Stimulated activated CD4-positive, alpha-beta T cell treated with anti-CD3 and anti-CD28 coated beads, Interleukin-15, amount 100 ng/mL, for 24 hours (primary cell): ENCODE measurements at regions not wholly inside any gene's neighbourhood (a gene's known extent, or its start where the extent isn't known, plus 50 kb on each side); places are given as distances from the start of the nearest gene placed in this dataset.
"Not testable (repeated sequence)": the region's sequence is repeated elsewhere in the genome, so short reads cannot be mapped to it uniquely, and the experiment has no call there.

Experiments
- DNase-seq: peaks from one replicate; pipeline ENCODE4 v3.0.0-alpha.2; 2020

- DNase-seq: not testable (repeated sequence)
These were observed 1548.5 kb upstream of the WWC1 start for GRCh38 chr5:166742951-166743350.

- no peak for DNase-seq
These were observed 1544.9 kb upstream of the WWC1 start for GRCh38 chr5:166746506-166746905.

- DNase-seq: no peak
These were observed 1541.1 kb upstream of the WWC1 start for GRCh38 chr5:166750376-166750775.

- no peak for DNase-seq
These were observed 1533.3 kb upstream of the WWC1 start for GRCh38 chr5:166758151-166758550.

GRCh38 chr5:166767858-166768257 is 1523.6 kb upstream of the WWC1 start:
- no peak for DNase-seq

- no peak for DNase-seq
These were observed 1522.9 kb upstream of the WWC1 start for GRCh38 chr5:166768536-166768935.

GRCh38 chr5:166772770-166773169 is 1518.7 kb upstream of the WWC1 start:
- DNase-seq: no peak

- no peak for DNase-seq
These were observed 1509.7 kb upstream of the WWC1 start for GRCh38 chr5:166781737-166782136.

DNA sequence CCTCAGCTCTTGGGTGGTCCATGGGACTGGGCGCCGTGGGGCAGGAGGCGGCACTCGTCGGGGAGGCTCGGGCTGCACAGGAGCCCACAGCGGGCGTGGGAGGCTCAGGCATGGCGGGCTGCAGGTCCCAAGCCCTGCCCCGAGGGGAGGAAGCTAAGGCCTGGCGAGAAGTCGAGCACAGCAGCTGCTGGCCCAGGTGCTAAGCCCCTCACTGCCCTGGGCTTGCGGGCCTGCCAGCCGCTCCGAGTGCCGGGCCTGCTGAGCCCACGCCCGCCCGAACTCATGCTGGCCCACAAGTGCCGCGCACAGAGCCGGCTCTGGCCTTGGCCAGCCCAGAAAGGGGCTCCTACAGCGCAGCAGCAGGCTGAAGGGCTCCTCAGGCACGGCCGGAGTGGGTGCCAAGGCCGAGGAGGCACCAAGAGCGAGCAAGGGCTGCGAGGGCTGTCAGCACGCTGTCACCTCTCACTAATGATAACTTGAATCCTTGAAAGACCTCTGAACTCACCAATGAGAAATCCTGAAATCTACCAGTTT is 1506.8 kb upstream of the WWC1 start:
- no peak for DNase-seq

DNA sequence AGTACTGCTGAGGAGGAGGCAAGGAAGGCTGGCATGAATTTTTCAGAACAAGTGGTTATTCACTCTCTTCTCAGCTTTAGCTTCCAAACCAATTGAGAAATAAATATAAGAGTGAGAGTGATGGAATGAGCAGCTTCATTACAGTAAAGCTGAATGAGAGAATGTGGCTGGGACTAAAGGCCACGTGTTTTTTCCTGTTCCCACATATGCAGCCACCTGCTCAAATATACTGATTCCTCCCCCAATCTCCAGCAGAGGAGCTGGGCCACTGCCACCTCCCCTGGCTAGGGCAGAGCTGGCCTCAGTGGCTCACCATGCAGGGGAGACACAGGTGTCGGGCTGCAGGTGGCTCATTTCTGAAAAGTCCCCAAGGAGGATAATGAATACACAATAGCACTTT is 1505.3 kb upstream of the WWC1 start:
- DNase-seq: no peak

GRCh38 chr5:166786889-166787288 is 1504.6 kb upstream of the WWC1 start:
- DNase-seq: no peak

DNA sequence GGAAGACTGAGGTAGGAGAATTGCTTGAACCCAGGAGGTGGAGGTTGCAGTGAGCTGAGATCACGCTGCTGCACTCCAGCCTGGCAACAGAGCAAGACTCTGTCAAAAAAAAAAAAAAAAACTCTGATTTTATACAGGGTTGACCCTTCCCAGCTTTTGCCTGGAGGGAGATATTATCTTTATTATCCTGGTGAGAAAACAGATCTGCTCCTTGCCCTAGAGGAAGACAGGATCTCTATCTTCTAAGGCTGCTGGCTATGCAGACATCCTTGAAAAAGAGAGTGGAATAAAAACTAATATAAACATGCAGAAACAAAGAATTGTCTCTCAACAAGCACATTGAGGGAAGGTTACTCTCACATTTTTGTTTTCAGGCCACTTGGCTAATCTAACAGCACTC is 1503.4 kb upstream of the WWC1 start:
- no peak for DNase-seq

DNA sequence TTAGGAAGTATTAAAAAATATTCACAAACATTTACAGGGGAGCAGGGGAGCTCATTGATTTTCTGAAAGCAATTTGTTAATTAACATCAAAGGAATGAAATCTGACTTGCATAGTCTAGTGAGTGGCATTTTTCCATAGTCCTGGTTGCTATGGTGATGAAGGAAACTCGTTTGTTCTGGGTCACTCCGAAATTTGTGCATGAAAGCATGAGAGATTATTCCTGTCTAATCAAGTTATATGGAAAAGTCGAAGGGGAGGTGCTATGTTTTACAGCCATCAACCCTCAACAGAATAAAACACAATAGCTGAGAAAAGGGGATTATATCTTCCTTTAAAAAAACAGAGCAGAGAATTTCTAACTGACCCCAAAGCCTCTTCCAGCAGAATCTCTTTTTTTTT is 1495.7 kb upstream of the WWC1 start:
- DNase-seq: no peak

GRCh38 chr5:166803058-166803457 is 1488.4 kb upstream of the WWC1 start:
- DNase-seq: no peak

DNA sequence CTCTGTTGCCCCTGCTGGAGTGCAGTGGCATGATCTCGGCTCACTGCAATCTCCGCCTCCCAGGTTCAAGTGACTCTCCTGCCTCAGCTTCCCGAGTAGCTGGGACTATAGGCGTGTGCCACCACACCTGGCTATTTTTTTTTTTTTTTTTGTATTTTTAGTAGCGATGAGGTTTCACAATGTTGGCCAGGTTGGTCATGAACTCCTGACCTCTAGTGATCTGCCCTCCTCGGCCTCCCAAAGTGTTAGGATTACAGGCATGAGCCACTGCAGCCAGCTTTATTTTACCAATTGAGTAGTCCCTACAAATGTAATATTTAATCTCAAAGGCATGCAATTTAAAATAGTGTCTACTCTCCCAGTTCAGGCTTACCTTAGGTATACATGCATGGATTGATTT is 1487.2 kb upstream of the WWC1 start:
- not testable (repeated sequence) for DNase-seq

DNA sequence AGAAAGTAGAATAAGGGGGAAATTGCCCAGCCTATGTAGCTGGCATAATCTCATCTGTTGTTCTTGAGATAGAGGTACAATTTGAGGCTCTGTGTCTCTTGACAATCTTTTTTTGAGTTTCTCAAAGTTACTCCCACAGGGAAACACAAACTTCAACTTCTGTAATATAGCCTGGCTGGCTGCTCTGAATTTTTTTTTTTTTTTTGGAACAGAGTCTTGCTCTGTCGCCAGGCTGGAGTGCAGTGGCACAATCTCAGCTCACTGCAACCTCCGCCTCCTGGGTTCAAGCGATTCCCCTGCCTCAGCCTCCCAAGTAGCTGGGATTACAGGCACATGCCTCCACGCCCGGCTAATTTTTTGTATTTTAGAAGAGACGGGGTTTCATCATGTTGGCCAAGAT is 1486.8 kb upstream of the WWC1 start:
- DNase-seq: not testable (repeated sequence)

- DNase-seq: not testable (repeated sequence)
These were observed 1481.3 kb upstream of the WWC1 start for GRCh38 chr5:166810093-166810658.

- no peak for DNase-seq
These were observed 1480.7 kb upstream of the WWC1 start for GRCh38 chr5:166810721-166811120.

- DNase-seq: no peak
These were observed 1468.1 kb upstream of the WWC1 start for GRCh38 chr5:166823360-166823759.

GRCh38 chr5:166834246-166834645 is 1457.2 kb upstream of the WWC1 start:
- no peak for DNase-seq

DNA sequence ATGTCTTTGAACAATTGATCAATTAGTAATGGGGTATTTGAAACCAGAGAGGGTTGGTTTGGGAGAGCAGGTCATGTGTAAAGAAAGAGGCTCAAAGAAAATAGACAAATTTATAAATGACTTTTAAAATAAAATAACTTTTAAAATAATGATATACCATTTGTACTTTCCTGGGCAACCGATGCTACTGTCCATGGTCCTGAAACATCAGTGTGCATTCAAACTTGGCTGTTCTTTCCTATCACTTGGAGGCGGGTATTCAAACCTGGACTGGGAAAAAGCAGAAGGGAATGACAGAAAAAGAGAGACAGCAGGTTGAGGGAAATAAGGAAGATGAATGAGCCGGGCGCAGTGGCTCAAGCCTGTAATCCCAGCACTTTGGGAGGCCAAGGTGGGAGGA is 1446.4 kb upstream of the WWC1 start:
- no peak for DNase-seq

GRCh38 chr5:166856791-166857190 is 1434.7 kb upstream of the WWC1 start:
- no peak for DNase-seq

DNA sequence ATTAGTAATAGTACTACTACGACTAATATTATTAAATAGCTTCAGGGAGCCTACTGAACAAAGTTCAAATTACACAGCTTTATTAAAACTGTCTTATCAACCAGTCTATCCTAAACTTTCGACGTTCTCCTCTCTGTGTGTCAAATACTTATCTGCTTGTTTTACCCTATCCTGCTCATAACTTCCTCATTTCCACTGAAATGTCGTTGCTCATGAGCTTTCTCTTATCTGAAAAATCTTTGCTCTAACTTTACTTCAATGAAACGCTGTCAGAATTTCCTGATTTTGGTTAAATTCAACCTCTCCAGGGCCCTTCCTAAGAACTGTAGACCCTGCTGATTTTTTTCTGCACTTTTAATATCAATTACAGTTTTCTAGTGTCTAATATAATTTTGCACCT is 1431.0 kb upstream of the WWC1 start:
- DNase-seq: no peak

- no peak for DNase-seq
These were observed 1428.9 kb upstream of the WWC1 start for GRCh38 chr5:166862581-166862980.

- DNase-seq: no peak
These were observed 1426.2 kb upstream of the WWC1 start for GRCh38 chr5:166865206-166865605.
